Hematopoietic multipotent progenitor cell treated with erythropoietin and hydrocortisone succinate and interleukin-3 and kit ligand, for 17 days (in vitro differentiated cells): ENCODE measurements at regions not wholly inside any gene's neighbourhood (a gene's known extent, or its start where the extent isn't known, plus 50 kb on each side); places are given as distances from the start of the nearest gene placed in this dataset.
A peak's percentile ranks its signal among the peaks of the same experiment; 100 is the strongest.

ENCODE experiments used
- DNase-seq: peaks from one replicate; pipeline ENCODE4 v3.0.0-alpha.2; 2015; ENCODE audit warnings: low spot score

DNA sequence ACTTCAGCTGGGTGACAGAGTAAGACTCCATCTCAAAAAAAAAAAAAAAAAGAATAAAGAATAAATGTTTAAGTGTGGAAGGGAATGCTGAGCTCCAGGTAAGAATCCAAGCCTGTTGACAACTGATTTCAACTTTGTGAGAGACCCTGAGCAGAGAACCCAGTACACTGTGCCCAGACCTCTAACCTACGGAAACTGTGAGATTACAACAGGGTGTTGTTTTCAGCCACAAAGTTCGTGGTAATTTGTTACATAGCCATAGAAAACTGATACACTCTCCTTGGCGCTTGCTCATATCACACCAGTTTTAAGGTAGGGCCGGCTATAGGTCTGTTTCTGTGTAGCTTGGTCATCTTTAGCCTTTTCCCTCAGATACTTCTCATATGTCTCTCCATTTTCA lies 98.4 kb upstream of the PAPOLG start:
- no peak for DNase-seq

DNA sequence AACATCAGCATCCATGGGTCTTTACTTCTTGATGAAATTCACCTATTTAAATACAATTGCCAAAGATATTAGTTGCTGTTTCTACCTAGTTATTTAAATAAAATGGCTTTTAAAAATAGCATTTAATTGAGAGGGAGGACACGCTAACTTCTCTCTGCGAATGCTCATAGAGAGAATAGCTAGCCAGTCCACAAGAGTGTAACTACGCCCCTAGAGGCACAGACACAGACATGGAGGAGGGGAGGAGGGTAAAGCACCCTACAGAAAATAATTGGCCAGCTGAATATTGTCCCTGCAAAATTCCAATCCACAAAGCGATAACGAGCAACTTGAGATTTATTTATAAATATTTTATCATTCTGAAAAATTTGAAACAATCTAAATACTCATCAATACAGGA lies 97.0 kb upstream of the PAPOLG start:
- DNase-seq, result no peak

DNA sequence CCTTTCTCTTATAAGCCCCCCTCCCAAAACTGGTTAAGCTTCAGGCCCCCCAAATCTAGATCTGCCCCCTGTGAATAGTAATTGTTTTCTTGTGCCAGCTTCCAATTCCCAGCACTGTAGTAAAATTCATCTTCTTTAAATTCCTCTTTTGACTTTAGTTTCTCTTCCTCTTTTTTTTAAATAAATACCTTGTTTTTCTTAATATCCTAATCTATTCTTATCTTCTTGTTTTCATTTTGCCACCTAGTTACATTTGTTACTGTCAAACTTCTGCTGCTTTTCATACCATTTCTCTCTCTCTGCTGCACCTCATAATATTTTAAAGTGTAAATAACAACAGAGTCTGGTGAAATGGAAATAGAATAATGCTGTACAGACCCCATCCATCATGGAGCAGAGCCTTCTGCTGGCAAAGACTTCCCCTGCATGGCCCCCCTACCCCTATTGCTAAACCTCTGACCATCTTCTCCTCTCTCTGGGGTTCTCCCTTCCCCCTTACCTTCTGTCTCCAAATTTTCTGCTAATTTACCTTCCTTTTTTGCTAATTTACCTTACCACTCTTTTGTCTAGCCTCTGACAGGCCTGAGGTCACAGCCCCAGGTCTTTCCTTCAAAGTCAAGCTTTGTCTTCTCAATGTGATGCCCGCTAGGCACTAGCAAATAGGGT lies 94.9 kb upstream of the PAPOLG start:
- no peak for DNase-seq

DNA sequence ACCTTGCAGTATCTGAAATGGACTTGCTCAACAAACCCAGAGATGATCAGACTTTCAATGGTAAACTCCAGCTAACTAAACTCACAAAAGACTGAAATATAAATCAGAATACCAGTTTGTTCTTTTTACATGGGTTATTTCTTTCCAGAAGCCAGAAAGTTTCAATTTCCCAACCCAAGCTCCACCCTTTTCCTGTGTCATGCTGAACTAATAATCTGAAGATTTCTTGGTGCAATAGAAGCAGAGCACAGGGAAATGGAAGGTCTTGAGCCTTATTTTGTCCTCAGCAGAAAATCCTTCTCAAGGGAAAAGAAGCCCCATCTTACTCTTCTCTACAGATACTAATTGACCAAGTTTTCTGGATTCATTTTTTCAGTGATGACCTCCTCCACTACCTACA lies 93.3 kb upstream of the PAPOLG start:
- no peak for DNase-seq

DNA sequence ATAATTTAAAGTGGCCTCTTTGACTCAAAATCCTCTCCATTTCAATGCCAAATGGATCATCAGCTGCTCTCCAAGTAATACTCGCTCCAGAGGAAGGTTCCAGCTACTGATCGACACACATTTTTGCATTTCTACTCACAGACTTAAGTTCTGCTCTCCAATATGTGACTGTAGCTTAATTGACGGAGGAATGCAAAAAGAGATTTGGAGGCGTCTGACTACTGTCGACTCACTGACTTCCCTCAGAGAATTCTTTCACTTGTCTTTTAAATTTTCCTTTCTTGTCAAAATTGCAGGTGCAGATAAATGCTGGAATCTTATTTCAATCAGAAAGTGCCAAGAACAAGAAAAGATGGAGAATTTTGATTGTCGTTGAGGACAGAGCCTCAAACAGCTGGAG lies 84.1 kb upstream of the PAPOLG start:
- no peak for DNase-seq

DNA sequence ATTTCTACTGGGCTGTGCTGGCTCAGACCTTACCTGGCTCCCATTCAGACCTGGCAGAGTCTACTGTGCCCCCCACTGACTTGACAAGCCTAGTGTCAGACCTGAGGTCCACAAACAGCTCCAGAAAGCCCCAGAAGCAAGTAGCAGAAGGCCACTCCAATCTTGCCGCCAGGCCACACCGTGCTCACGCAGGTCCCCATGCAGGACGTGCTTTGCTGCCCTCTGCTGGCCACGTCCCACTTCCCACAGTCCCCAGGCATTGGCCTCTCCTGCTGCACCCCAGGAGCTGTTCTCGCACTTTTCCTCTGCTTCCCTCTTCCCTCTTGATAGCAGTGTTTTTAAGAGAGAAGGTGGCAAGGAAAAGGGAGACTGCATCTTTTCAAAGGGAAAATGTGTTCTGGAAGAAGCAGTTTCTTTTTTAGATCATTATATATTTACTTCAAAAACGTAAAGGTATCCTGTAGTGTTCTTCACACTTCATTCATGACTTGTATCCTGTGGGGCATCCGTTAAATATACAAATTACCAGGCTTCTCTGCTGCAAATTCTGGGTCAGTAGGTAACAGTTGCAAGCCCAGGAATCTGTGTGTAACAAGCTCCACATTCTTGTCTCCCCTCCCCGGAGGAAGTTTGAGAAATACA lies 81.4 kb upstream of the PAPOLG start:
- peak; percentile 64 for DNase-seq

DNA sequence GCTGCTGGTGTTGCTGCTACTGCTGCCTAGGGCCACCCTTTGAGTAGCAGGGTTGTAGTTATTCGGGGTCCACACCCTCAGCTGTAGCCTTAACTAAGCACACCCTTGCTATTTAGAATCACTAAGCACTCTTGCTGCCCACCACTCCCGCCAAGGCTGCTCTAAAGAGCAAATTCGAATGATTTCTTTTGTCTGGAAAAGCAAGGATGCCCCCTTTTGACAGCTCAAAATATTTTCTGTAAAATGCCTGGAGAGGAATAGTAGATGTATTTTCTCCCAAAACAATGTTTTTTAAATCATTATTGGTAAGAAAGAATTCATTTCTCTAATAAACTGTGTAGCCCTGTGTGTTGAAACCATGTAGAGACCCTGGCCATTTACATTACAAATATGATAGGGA lies 80.8 kb upstream of the PAPOLG start:
- DNase-seq, result no peak

DNA sequence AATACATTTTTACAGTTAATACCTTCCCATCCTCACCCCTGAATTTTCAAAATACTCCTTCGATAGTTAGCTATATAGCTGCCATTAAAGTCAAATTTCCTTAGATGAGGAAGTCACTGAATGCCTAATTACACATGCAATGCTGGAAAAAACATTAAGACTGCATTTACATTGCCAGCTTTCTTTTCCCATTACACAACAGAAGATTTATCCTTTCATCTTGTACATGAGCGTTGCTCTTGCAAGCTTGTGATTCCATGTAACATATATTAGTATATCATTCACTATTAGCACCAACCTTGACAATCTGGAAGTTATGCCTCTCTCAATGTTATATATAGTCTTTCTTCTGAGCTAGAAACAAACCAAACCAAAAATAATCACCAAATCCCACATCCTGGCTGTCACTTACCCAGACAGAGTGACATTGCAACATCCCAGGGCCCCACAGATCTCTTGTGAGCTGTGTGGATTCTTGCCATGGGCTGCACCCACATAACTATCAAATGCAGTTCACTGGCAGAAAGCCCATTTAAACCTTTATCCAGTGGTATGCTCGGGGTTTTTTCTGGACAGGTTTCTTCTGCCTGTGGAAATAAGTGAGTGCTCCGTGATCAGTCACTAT lies 79.2 kb upstream of the PAPOLG start:
- DNase-seq, result no peak

DNA sequence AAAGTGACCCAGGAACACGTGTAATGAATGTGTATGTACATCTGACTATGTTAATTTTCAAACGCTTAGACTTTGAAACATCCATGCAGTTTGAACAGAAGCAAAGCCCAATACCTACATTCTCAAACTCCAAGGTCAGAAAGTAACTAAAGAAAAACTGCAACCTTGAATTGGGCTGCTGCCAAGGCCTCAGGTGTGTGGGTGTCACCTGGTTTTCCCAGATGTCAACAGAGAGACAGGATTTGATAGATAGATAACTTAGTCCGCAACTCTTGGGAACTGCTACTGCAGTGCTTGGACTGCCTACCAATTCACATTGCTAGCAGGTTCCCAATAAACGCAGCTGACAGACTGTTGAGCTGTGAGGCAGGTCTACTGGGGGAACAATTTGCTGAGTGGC lies 78.7 kb upstream of the PAPOLG start:
- DNase-seq, result no peak

DNA sequence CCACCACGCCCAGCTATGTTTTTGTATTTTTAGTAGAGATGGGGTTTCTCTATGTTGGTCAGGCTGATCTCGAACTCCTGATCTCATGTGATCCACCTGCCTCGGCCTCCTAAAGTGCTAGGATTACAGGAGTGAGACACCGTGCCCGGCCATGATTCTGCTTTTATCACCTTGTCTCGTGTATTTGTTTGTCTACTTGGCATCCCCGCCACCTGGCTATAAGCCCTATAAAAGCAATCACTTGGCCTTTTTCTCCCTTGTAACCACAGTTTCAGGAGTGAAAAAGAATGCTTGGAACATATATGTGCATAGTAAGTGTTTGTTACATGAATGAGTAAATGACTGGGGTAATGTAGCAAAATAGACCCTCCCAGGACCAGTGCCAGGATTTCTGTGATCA lies 77.5 kb upstream of the PAPOLG start:
- no peak for DNase-seq

DNA sequence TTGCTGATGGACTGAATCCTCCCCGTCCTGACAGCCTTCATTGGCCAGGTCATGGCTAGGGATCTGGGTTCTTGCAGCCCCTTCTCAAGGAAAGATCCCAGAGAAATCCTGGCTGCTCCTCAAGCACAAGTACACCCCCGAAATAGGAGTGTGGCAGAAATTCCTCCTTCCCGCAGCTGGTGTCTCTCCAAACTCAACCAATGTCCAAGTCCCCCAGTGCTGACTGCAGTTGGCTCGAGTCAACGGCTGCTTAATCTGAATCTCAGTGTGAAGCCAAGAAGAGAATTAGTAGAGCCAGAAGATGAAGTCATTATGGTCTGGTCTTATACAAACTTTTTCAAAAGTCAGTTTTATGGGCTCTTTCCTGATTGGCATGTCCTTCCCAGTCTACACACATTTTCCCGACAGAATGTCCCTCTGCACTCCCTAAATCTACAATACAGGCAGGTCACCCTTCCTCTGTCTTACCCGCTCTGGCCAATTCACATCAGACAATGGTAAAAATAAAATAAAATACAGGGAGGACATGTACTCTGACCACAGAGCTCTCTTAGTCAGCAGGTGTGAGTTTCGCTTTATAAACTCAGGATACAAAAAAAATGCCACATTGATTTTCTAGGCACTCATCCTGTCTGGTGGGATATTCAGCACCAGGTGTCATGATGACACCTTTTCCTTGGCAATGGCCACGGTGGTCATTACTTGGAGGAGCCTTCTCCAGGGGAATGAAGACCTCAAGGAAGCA lies 76.9 kb upstream of the PAPOLG start:
- DNase-seq, result no peak

DNA sequence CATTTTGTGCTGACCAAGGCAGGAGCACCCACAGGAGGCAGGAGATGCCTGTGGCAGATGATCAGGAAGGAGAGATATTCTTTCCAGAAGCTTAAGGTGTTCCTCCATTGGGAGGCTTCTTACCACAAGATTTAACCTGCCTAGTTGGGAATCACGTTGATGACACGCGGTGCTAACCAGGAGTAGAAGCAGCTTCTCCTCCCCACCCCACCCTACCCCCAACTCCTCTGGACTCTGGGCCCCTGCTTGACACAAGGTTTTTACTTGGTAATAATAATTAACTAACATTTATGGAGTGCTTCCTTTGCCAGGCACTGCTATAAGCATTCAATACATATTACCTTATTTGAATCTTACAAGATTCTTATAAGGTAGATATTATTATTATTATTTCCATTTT lies 62.5 kb upstream of the PAPOLG start:
- DNase-seq, result no peak

DNA sequence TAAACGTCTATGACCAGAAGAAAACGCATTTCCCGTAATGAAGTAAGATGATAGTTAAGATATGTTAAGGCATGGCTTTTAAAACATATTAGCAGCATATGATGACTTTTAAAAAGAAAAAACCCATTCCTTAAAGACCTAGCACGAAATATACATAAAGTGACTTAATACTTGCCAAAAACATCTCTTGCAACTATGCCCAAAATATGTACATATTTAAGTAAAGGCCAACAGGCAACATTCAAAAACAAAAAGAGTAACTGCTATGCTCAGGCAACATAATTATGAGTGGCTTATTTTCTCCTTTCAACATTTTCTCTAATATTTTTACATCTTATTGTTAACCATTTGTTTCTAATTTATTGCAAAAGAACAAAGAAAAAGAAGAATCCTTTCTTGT lies 60.3 kb upstream of the PAPOLG start:
- no peak for DNase-seq

DNA sequence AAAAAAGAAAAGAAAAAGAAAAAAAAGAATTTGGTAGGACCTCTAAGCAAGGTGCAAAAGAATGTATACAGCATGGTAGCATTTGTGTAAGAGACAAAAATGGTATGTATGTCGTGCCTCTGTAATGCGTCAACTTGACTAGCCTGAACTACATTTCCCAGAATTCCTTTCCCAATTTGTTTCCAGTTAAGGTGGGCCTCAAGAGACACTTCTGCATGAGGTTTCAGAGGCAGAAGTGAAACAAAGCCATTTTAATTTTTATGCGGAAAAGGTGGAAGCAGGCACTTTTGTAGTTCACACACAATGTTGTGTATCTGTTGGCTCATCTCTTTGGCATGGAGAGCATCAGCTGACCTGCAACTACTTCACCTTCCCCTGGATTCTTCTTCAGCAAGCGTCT lies 56.5 kb upstream of the PAPOLG start:
- no peak for DNase-seq

DNA sequence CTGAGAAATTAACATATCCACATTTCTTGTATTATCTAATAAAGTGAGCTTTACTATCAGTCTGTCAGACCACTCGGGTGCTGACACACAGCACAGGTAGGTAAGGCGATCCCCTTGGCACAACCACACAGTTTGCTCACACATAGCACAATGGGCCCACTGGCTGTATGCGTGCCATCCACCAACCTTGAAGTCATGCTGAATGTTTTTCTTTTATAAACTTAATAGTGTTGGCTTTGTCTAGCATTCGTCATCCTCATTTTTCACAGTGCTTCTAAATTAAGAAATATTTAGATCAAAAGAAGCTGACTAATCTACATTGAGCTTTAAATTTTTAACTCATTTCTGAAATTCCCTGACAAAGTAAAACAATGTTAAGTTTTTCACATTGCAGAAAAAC lies 50.0 kb upstream of the PAPOLG start:
- DNase-seq, result no peak
